ENCODE measurements at regions not wholly inside any gene's neighbourhood (a gene's known extent, or its start where the extent isn't known, plus 50 kb on each side); places are given as distances from the start of the nearest gene placed in this dataset.

- TF ChIP-seq CTCF (IDR thresholded peaks at IDR 0.05) = no peak
- TF ChIP-seq POLR2AphosphoS5 (IDR thresholded peaks at IDR 0.05) = no peak
- no peak for TF ChIP-seq POLR2A (IDR thresholded peaks at IDR 0.05; ENCODE audit: low read depth)
These were observed 175.9 kb upstream of the SGK1 start for GRCh38 chr6:134493789-134494188.

Data from esophagus muscularis mucosa (tissue), 3 donors.